Uterus (tissue), 3 donors: ENCODE measurements at regions not wholly inside any gene's neighbourhood (a gene's known extent, or its start where the extent isn't known, plus 50 kb on each side); places are given as distances from the start of the nearest gene placed in this dataset.

ENCODE experiments used
- DNase-seq, 2 donors: peaks; one replicate each; pipeline ENCODE4 v3.0.0-alpha.2; 2019 to 2020
- H3K27ac ChIP-seq, 2 donors: fragments of 200-600 bp; sonication (generic); 1 replicate in 1 of 2; 2 replicates in 1 of 2; pipeline ENCODE4 v1.5.1; 2016 to 2018
- H3K27me3 ChIP-seq, 2 donors: fragments of 200-600 bp; sonication (generic); one replicate each; pipeline ENCODE4 v1.5.1; 2018 to 2019; ENCODE audit warnings: control low read depth in 1 of 2
- H3K36me3 ChIP-seq, 2 donors: fragments of 200-600 bp; sonication (generic); one replicate each; pipeline ENCODE4 v1.5.1; 2019; ENCODE audit warnings: control low read depth in 1 of 2
- H3K4me1 ChIP-seq, 2 donors: fragments of 200-600 bp; sonication (generic); one replicate each; pipeline ENCODE4 v1.5.1; 2018 to 2019; ENCODE audit warnings: control low read depth in 1 of 2
- H3K4me3 ChIP-seq, 2 donors: fragments of 200-600 bp; sonication (generic); 1 replicate in 1 of 2; 2 replicates in 1 of 2; pipeline ENCODE4 v1.5.1; 2018 to 2019; ENCODE audit warnings: mild to moderate bottlenecking in 1 of 2
- H3K9me3 ChIP-seq, 2 donors: fragments of 200-600 bp; sonication (generic); one replicate each; pipeline ENCODE4 v1.5.1; 2019; ENCODE audit warnings: control low read depth in 1 of 2
- POLR2A ChIP-seq, 2 donors: fragments of 450-650 bp; IDR thresholded peaks; one replicate each; pipeline ENCODE4 v1.6.1; 2016; ENCODE audit warnings: antibody characterized with exemption in 2 of 2, mild to moderate bottlenecking in 1 of 2, moderate library complexity in 1 of 2
- intact Hi-C: fragments of 100-400 bp; cut with DNase I; formaldehyde crosslinking; loops from one replicate; pipeline ENCODE4 v1.15.1; 2023; ENCODE audit warnings: low total_unique reads
- TF ChIP-seq, protein P1 (sequence below), 4 experiments: fragments of 200-600 bp in 2 of 4; fragments of 450-650 bp in 2 of 4; sonication (generic) in 2 of 4; IDR thresholded peaks; one replicate each; pipeline ENCODE4 v1.5.1; 2016 to 2019; ENCODE audit warnings: antibody characterized with exemption in 4 of 4, mild to moderate bottlenecking in 2 of 4, moderate library complexity in 1 of 4
- donor health status: DM: yes; HTN: yes; CAD: no.

GRCh38 chr5:57824047-57824446 lies 341.4 kb upstream of the ACTBL2 start:
- H3K4me1 ChIP-seq: no peaks in the 10 kb centered on the region
- intact Hi-C loops: no loop called here

GRCh38 chr5:57822651-57823050 lies 340.0 kb upstream of the ACTBL2 start:
- no peak overlapping the region for H3K27ac ChIP-seq
- H3K36me3 ChIP-seq: no peaks in the 10 kb centered on the region
- H3K27me3 ChIP-seq: no peaks in the 10 kb centered on the region
- no peak overlapping the region for H3K4me3 ChIP-seq
- no peak for DNase-seq
- no peaks in the 10 kb centered on the region for H3K9me3 ChIP-seq
- intact Hi-C loops: no loop called here
- no peak for TF ChIP-seq POLR2A (IDR thresholded peaks at IDR 0.05)
- TF ChIP-seq, protein P1, sequence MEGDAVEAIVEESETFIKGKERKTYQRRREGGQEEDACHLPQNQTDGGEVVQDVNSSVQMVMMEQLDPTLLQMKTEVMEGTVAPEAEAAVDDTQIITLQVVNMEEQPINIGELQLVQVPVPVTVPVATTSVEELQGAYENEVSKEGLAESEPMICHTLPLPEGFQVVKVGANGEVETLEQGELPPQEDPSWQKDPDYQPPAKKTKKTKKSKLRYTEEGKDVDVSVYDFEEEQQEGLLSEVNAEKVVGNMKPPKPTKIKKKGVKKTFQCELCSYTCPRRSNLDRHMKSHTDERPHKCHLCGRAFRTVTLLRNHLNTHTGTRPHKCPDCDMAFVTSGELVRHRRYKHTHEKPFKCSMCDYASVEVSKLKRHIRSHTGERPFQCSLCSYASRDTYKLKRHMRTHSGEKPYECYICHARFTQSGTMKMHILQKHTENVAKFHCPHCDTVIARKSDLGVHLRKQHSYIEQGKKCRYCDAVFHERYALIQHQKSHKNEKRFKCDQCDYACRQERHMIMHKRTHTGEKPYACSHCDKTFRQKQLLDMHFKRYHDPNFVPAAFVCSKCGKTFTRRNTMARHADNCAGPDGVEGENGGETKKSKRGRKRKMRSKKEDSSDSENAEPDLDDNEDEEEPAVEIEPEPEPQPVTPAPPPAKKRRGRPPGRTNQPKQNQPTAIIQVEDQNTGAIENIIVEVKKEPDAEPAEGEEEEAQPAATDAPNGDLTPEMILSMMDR (IDR thresholded peaks at IDR 0.05): no peak
- no peaks in the 10 kb centered on the region for H3K4me1 ChIP-seq

More at GRCh38 chr5:57824047-57824446, 341.4 kb upstream of the ACTBL2 start:
- no peaks in the 10 kb centered on the region for H3K36me3 ChIP-seq
- TF ChIP-seq, protein P1 (IDR thresholded peaks at IDR 0.05): no peak
- no peak for TF ChIP-seq POLR2A (IDR thresholded peaks at IDR 0.05)
- H3K4me3 ChIP-seq: no peak overlapping the region
- H3K27ac ChIP-seq: no peak overlapping the region
- no peaks in the 10 kb centered on the region for H3K9me3 ChIP-seq
- H3K27me3 ChIP-seq: no peaks in the 10 kb centered on the region
- no peak for DNase-seq

- Histone ChIP-seq H3K4me1 (no peaks in the 10 kb centered on the region), H3K9me3 (no peaks in the 10 kb centered on the region), H3K4me3 (no peak overlapping the region), H3K36me3 (no peaks in the 10 kb centered on the region), H3K27me3 (no peaks in the 10 kb centered on the region), H3K27ac (no peak overlapping the region)
- no peak for TF ChIP-seq POLR2A (IDR thresholded peaks at IDR 0.05)
- TF ChIP-seq, protein P1 (IDR thresholded peaks at IDR 0.05): no peak
- intact Hi-C loops: no loop called here
- no peak for DNase-seq
These were observed 335.8 kb upstream of the ACTBL2 start for GRCh38 chr5:57818397-57818796.

- intact Hi-C loops: no loop called here
These were observed 335.3 kb upstream of the ACTBL2 start for GRCh38 chr5:57817924-57818323.

GRCh38 chr5:57817001-57817453 lies 334.4 kb upstream of the ACTBL2 start:
- Histone ChIP-seq H3K27ac (no peak overlapping the region), H3K4me1 (no peaks in the 10 kb centered on the region), H3K36me3 (no peaks in the 10 kb centered on the region), H3K9me3 (no peaks in the 10 kb centered on the region), H3K4me3 (no peak overlapping the region), H3K27me3 (no peaks in the 10 kb centered on the region)
- TF ChIP-seq, protein P1 (IDR thresholded peaks at IDR 0.05): no peak
- TF ChIP-seq POLR2A (IDR thresholded peaks at IDR 0.05): no peak
- DNase-seq: no peak
- intact Hi-C loops: no loop called here

More at GRCh38 chr5:57817924-57818323, 335.3 kb upstream of the ACTBL2 start:
- no peak overlapping the region for H3K27ac ChIP-seq
- DNase-seq: no peak
- no peaks in the 10 kb centered on the region for H3K27me3 ChIP-seq
- H3K36me3 ChIP-seq: no peaks in the 10 kb centered on the region
- TF ChIP-seq POLR2A (IDR thresholded peaks at IDR 0.05): no peak
- TF ChIP-seq, protein P1 (IDR thresholded peaks at IDR 0.05): no peak
- no peak overlapping the region for H3K4me3 ChIP-seq
- no peaks in the 10 kb centered on the region for H3K4me1 ChIP-seq
- no peaks in the 10 kb centered on the region for H3K9me3 ChIP-seq
